ENCODE measurements at regions not wholly inside any gene's neighbourhood (a gene's known extent, or its start where the extent isn't known, plus 50 kb on each side); places are given as distances from the start of the nearest gene placed in this dataset.

DNA sequence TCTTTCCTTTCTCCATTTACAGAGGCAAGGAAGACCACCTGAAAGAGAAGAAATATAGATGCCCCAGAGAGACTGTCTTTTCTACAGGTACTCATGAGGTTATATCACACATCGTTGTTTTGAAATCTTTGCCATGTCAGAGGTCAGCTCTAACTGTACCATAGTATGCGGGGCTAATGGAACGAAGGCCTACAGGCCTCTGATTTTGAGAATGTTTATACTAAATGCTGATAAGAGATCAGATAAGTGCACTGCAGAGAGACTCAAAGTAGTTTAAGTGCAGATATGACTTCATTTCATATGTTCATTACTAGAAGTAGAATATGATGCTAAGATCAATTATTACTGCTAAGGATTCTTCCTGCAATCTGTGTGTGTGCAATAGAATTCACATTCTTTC lies 1005.0 kb downstream of the GALC start:
- TF ChIP-seq, protein P1, sequence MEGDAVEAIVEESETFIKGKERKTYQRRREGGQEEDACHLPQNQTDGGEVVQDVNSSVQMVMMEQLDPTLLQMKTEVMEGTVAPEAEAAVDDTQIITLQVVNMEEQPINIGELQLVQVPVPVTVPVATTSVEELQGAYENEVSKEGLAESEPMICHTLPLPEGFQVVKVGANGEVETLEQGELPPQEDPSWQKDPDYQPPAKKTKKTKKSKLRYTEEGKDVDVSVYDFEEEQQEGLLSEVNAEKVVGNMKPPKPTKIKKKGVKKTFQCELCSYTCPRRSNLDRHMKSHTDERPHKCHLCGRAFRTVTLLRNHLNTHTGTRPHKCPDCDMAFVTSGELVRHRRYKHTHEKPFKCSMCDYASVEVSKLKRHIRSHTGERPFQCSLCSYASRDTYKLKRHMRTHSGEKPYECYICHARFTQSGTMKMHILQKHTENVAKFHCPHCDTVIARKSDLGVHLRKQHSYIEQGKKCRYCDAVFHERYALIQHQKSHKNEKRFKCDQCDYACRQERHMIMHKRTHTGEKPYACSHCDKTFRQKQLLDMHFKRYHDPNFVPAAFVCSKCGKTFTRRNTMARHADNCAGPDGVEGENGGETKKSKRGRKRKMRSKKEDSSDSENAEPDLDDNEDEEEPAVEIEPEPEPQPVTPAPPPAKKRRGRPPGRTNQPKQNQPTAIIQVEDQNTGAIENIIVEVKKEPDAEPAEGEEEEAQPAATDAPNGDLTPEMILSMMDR (IDR thresholded peaks at IDR 0.05; ENCODE audit: unreplicated experiment), result no peak
- no peak overlapping the region for H3K27ac Mint-ChIP-seq (ENCODE audit: unreplicated experiment)
- H3K27me3 Mint-ChIP-seq (ENCODE audit: unreplicated experiment), result no peaks in the 10 kb centered on the region
- DNase-seq (ENCODE audit: low spot score), result no peak
- no peaks in the 10 kb centered on the region for H3K4me1 Mint-ChIP-seq (ENCODE audit: unreplicated experiment)
- H3K4me3 Mint-ChIP-seq (ENCODE audit: unreplicated experiment), result no peak overlapping the region
- no peaks in the 10 kb centered on the region for H3K36me3 Mint-ChIP-seq (ENCODE audit: low read depth, unreplicated experiment)
- no peaks in the 10 kb centered on the region for H3K9me3 Mint-ChIP-seq (ENCODE audit: unreplicated experiment)

DNA sequence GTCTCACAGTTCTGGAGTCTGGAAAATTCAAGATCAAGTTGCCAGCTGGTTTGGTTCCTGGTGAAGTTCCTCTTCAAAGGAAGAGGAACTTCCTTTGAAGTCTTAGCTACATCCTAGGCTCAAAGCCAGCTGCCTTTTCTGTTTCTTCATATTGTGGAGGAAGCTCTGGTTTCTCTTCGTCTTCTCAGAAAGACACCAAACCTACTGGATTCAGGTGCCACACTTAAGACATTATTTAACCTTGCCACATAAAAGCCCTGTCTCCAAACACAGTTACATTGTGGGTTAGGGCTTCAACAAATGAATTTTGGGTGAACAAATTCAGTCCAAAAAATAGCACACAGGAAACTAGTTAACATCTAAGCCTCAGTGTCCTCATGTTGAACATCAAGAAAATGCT lies 1019.8 kb downstream of the GALC start:
- Mint-ChIP-seq H3K4me3 (ENCODE audit: unreplicated experiment) (no peak overlapping the region), H3K27ac (ENCODE audit: unreplicated experiment) (no peak overlapping the region), H3K27me3 (ENCODE audit: unreplicated experiment) (no peaks in the 10 kb centered on the region), H3K9me3 (ENCODE audit: unreplicated experiment) (no peaks in the 10 kb centered on the region), H3K36me3 (ENCODE audit: low read depth, unreplicated experiment) (no peaks in the 10 kb centered on the region), H3K4me1 (ENCODE audit: unreplicated experiment) (peaks cover 5% of the 10 kb centered on the region)
- DNase-seq (ENCODE audit: low spot score), result no peak
- TF ChIP-seq, protein P1 (IDR thresholded peaks at IDR 0.05; ENCODE audit: unreplicated experiment), result no peak

DNA sequence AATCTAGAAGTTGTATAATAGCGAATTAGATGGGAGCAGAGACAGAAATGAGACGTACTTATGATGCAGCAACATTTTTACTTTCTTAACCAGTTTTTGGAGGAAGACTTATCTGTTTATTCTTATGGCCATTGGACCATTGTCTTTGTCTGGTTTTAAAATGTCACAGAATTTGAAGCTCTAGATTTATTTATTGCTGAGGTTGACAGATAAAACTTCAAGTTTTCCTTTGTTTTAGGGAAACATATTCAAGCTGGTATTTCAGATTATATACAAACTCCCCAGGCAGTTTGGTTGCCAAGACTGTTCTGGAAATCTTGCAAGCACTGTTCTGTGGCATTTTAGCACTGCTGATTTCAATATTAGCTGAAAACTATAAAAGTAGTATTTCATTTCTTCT lies 1021.7 kb downstream of the GALC start:
- TF ChIP-seq, protein P1 (IDR thresholded peaks at IDR 0.05; ENCODE audit: unreplicated experiment), result no peak
- Mint-ChIP-seq H3K36me3 (ENCODE audit: low read depth, unreplicated experiment) (no peaks in the 10 kb centered on the region), H3K4me3 (ENCODE audit: unreplicated experiment) (no peak overlapping the region), H3K27ac (ENCODE audit: unreplicated experiment) (no peak overlapping the region), H3K4me1 (ENCODE audit: unreplicated experiment) (peaks cover 5% of the 10 kb centered on the region), H3K9me3 (ENCODE audit: unreplicated experiment) (no peaks in the 10 kb centered on the region), H3K27me3 (ENCODE audit: unreplicated experiment) (no peaks in the 10 kb centered on the region)
- DNase-seq (ENCODE audit: low spot score), result no peak

DNA sequence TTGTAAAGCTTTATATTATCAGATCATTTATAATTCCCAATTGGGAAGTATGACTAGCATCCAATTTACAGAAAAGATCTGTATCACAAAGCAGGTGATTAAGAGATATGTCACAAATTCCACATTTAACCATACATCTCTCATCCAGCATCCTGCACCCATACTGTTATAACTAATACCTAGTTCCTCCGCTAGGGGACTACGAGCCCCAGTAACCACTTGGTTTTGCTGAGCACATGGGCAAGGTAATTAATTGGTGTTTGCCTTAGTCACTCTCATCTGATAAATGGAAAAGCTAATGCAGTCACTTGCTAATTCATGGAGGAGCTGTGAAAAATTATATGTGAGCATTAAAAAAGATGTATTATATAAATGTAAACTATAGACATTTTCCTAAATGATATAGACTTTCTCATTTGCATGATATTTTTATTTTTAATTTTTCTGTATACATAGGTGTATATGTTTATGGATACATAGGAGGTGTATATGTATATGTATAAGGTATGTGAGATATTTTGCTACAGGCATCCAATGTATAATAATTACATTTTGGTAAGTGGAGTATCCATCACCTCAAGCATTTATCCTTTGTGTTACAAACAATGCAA lies 1031.8 kb downstream of the GALC start:
- Mint-ChIP-seq H3K27ac (ENCODE audit: unreplicated experiment) (no peak overlapping the region), H3K4me1 (ENCODE audit: unreplicated experiment) (no peaks in the 10 kb centered on the region), H3K4me3 (ENCODE audit: unreplicated experiment) (no peak overlapping the region), H3K27me3 (ENCODE audit: unreplicated experiment) (peaks cover 2% of the 10 kb centered on the region), H3K36me3 (ENCODE audit: low read depth, unreplicated experiment) (no peaks in the 10 kb centered on the region), H3K9me3 (ENCODE audit: unreplicated experiment) (no peaks in the 10 kb centered on the region)
- TF ChIP-seq, protein P1 (IDR thresholded peaks at IDR 0.05; ENCODE audit: unreplicated experiment), result peak; percentile 75
- DNase-seq (ENCODE audit: low spot score), result peak; percentile 21

DNA sequence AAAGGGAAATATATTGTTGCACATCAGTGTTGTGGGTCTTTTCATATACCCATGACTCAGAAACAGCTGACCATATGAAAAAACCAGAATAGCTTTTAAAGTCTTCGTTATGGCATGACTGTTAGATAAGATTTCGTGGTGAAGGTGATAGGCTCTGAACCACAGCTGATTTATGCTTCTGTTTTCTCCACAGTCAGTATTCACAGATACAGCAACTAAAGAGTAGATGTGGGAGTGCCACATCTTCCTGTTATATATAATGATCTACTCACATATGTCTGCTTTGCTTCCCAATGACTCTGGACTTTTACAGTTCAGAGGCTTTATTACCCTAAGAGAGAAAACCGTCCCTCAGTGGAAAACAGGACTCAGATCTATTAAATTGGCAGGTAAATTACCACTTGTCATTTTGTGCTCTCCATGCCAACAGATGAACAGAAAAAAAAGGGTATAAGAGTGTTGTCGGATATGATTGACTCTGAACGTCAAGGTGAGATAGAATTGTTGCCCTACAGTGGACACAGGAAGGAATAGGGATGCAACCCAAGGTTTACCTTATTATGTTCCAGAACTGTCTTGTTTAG lies 1037.1 kb downstream of the GALC start:
- no peak for DNase-seq (ENCODE audit: low spot score)
- H3K36me3 Mint-ChIP-seq (ENCODE audit: low read depth, unreplicated experiment), result no peaks in the 10 kb centered on the region
- H3K4me1 Mint-ChIP-seq (ENCODE audit: unreplicated experiment), result no peaks in the 10 kb centered on the region
- no peak overlapping the region for H3K27ac Mint-ChIP-seq (ENCODE audit: unreplicated experiment)
- H3K27me3 Mint-ChIP-seq (ENCODE audit: unreplicated experiment), result no peaks in the 10 kb centered on the region
- no peaks in the 10 kb centered on the region for H3K9me3 Mint-ChIP-seq (ENCODE audit: unreplicated experiment)
- H3K4me3 Mint-ChIP-seq (ENCODE audit: unreplicated experiment), result no peak overlapping the region
- TF ChIP-seq, protein P1 (IDR thresholded peaks at IDR 0.05; ENCODE audit: unreplicated experiment), result no peak
